ENCODE measurements at regions not wholly inside any gene's neighbourhood (a gene's known extent, or its start where the extent isn't known, plus 50 kb on each side); places are given as distances from the start of the nearest gene placed in this dataset.

- DNase-seq (ENCODE audit: low read depth in 2 of 2), result no peak
These were observed 61.3 kb upstream of the HDAC4 start for GRCh38 chr2:239462191-239462515.

GRCh38 chr2:239461291-239462190 lies 60.7 kb upstream of the HDAC4 start:
- DNase-seq (ENCODE audit: low read depth in 2 of 2), result no peak

GRCh38 chr2:239460780-239461179 lies 60.0 kb upstream of the HDAC4 start:
- no peak for DNase-seq (ENCODE audit: low read depth in 2 of 2)

GRCh38 chr2:239459606-239460005 lies 58.8 kb upstream of the HDAC4 start:
- no peak for DNase-seq (ENCODE audit: low read depth in 2 of 2)

GRCh38 chr2:239459056-239459455 lies 58.2 kb upstream of the HDAC4 start:
- no peak for DNase-seq (ENCODE audit: low read depth in 2 of 2)

GRCh38 chr2:239457586-239458445 lies 57.0 kb upstream of the HDAC4 start:
- no peak for DNase-seq (ENCODE audit: low read depth in 2 of 2)

- no peak for DNase-seq (ENCODE audit: low read depth in 2 of 2)
These were observed 56.1 kb upstream of the HDAC4 start for GRCh38 chr2:239456940-239457339.

- DNase-seq (ENCODE audit: low read depth in 2 of 2), result no peak
These were observed 54.8 kb upstream of the HDAC4 start for GRCh38 chr2:239455436-239456203.

GRCh38 chr2:239454507-239454906 lies 53.7 kb upstream of the HDAC4 start:
- DNase-seq (ENCODE audit: low read depth in 2 of 2), result no peak

Measured in fibroblast of skin of left biceps (primary cell).